Suppressor macrophage treated with lipopolysaccharide for 1 hour (primary cell): ENCODE measurements at regions not wholly inside any gene's neighbourhood (a gene's known extent, or its start where the extent isn't known, plus 50 kb on each side); places are given as distances from the start of the nearest gene placed in this dataset.
"Not testable (repeated sequence)": the region's sequence is repeated elsewhere in the genome, so short reads cannot be mapped to it uniquely, and the experiment has no call there.

ENCODE experiments used
- DNase-seq, 3 donors: peaks; one replicate each; pipeline ENCODE4 v3.0.0-alpha.2; 2020 to 2022

DNA sequence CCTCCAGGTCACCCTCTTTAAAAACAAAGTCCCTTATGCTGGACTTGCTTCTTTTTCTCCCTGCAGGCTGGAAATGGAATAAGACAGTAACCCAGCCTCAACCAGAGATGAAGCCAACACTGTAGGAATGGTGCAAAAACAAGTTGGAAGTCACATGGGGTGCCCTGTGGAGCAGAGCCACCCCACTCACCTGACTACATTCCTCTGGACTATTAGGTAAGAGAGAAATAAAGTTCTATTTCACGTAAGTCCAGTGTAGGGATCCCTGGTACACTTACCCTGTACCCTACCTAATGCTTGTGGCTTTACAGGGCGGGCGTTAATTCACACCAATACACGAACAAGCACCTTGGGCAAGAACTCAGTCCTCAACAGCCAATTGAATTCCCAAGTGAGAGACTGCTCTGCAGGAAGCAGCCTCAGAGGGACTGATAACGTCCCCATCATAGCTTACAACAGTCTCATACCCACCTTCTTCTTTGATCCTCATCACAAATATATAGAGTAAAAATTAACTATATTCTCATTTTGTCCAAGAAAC is 112.5 kb upstream of the FGGY start:
- no peak for DNase-seq

DNA sequence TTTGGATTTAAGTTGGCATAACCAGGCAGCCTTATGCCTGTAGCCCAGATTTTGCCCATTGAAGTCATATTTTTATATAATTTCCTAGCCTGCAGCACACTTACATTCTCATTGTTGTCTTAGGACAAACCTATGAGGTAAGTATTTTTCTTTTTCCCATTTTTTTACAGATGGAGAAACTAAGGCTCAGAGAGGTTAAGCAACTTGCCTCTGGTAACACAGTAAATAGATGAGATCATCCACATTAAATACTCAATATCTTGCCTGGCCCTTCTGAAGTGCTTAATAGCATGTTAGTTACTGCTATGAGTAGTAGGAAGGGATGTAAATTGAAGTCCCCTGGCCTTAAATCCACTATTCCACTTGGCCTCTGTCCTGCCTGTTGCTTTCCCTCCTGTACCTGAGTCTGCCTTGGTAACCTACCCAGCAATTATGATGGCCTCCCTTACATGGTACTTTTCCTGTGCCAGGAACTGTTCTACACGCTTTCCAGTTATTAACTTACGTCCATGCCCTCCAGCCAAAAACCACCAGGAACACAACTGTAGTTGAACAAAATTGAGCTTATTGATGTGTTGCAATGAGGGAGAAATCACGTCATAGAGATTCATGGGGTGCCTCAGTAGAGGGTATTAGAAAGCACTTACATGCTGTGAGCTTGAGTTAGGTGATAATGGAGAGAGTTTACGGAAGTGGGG is 111.6 kb upstream of the FGGY start:
- DNase-seq, result no peak

GRCh38 chr1:59186656-59187055 is 110.2 kb upstream of the FGGY start:
- DNase-seq, result peak in 1 of 3 donors; percentile 34

GRCh38 chr1:59188413-59189213 is 108.3 kb upstream of the FGGY start:
- no peak for DNase-seq

DNA sequence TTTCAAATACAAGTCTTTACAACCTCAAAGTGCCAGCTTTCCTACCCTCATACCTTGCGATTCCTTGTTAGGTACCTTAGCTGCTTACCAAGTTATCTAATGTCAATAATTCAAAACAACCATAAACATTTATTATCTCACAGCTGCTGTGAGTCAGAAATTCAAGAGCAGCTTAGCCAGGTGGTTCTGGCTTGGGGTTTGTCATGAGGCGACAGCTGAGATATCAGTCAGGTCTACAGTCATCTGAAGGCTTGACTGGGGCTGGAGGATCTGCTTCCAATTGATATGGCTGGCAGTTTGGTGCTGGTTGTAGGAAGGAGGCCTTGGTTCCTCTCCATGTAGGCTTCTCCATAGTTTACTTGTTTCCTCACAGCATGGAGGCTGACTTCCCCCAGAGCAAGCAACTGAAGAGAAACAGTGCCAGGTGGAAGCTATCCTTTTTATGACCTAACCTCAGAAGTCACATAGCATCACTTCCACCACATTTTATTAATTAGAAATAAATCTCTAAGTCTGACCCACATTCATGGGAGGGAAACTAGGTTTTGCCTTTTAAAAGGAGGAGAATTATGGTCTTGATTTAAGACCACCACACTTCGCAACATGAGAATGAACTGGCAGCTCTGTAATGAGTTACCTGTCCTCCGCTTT is 103.3 kb upstream of the FGGY start:
- no peak for DNase-seq

DNA sequence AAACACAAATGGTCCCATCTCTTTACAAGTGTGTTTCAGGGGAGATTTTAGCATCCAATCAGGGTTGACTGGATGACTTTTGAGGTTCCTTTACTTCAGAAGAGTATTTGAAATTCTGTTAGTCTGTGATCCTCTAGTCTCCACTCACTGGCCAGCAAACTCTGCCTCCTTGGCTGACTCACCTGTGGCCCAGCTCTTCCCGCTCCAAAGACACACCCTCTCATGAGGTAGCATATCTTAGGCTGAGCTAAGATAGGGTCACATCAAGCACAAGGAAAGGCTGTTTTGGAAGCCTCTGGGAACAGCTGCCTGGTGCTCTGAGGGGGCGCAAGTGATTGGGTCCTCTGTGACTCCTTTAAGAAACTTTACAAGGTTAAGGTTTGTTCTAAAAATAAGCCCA is 102.3 kb upstream of the FGGY start:
- no peak for DNase-seq

- DNase-seq, result no peak
Measured at GRCh38 chr1:59195151-59195550, 101.7 kb upstream of the FGGY start.

GRCh38 chr1:59198564-59198963 is 98.3 kb upstream of the FGGY start:
- DNase-seq, result no peak

DNA sequence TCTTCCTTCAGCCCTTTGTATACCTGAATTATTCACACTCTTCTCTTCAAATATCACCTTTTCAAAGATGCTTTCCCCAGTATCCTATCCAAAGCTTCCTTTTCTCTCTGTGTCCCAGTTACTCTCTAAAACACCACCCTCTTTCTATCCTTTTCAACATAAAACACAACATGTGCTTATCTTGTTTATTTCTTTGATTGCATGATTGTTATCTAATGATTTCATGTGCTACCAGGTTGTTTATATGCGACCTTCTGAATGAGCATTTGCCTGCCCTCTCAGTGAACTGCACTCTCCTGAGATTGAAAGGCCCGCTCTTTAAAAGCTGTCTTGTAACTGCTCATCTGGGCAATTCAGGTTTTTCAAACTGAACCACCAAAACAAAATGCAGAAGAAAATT is 97.7 kb upstream of the FGGY start:
- no peak for DNase-seq

DNA sequence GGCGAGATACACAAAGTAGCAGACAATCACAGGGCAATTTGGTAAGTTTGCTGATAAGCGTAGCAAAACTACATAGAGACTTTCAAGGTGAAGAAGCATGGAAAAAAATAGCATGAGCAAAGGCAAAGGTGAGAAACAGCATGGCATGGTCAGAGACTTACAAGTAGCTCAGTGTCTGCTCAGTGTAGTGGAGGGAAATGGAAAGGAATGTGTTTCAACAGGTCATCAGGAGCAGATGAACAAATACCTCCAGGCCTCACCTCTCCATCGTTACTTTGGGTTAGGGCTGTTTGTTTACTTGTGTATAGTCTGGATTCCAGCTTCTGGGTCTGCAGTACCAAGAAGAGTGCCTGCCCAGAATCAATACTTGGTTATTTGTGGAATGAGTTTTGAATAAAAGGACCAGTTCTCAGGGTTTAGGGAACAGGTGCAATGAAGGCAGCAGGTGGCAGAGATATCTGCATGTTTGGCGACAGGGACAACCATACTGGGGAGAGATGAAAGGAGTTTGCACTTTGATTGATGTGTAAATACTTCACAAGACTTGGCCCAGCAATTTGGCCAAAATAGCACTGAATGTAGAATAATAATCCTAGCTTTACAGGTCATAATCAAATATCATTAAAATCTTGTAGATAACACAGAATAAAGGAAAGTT is 97.0 kb upstream of the FGGY start:
- no peak for DNase-seq

DNA sequence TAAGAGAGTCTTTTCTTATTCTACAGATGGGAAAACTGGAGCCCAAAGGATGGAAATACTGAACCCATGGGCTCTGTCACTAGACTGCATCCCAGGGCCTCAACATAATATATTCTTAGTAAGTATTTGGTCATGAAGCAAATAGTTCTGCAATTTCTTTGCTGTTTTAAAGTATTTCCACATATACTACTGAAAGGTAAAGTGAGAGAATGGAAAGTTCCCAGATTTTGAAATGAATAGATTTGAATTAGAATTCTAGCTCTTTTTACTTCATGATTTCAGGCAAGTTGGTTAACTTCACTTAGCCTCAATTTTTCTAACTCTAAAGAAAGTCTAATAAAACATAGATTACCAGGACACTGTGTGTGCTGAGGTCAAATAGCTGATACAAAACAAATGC is 95.6 kb upstream of the FGGY start:
- peak; percentile 27 to 66 (median 60) for DNase-seq

GRCh38 chr1:59202455-59202854 is 94.4 kb upstream of the FGGY start:
- no peak for DNase-seq

GRCh38 chr1:59204001-59204400 is 92.9 kb upstream of the FGGY start:
- peak; percentile 30 to 51 (median 47) for DNase-seq

DNA sequence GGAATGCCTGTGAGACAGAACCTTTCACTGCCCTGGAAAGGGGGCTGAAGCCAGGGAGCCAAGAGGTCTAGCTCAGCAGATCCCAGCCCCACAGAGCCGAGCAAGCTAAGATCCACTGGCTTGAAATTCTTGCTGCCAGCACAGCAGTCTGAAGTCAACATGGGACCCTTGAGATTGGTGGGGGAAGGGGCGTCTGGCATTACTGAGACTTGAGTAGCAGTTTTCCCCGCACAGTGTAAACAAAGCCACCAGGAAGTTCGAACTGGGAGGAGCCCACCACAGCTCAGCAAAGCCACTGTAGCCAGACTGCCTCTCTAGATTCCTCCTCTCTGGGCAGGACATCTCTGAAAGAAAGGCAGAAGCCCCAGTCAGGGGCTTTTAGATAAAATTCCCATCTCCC is 90.3 kb upstream of the FGGY start:
- DNase-seq, result not testable (repeated sequence)

- not testable (repeated sequence) for DNase-seq
Measured at GRCh38 chr1:59210430-59210829, 86.5 kb upstream of the FGGY start.

DNA sequence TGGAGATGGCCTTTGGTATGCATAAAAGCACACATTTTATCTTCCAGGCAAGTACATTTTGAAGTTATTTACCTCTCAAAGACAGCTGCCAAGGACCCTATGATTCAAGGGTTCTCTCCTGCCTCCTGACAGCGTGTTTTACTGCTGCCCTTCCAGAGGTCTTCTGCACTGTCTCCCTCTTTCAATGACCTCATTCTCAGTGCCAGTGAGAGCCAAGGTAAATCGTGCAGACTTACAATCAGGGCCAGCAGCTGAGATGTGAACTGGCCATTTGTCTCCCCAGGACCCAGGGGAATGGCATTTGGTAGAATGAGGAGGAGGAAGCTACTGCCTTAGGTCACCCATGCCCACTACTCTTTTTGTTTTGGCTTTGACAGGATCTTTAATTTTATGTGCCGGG is 84.2 kb upstream of the FGGY start:
- no peak for DNase-seq

- no peak for DNase-seq
Measured at GRCh38 chr1:59214248-59215208, 82.4 kb upstream of the FGGY start.

DNA sequence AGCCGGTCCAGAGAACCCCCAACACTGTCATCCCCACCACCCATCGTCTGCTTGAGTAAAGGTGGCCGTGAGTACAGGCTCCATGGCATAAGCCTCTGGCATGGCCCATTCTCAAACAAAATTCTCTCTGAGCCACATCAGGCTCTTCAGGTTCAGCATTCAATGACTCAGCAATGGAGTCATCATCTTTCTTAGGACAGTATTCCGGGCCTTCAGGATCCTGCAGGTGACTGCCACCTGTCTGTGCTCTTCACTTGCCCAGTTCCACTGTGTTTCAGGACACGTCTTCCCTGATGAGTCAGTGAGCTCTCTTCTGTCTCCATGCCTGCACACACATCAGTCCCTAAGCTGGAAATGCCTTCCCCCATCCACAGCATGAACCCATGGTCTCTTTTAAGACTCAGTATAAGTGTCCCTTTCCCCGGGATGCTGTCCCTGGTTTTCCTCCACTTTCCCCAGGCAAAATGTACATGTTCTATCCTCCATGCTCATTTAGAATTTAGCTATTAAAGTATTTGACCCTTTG is 81.1 kb upstream of the FGGY start:
- DNase-seq, result no peak

DNA sequence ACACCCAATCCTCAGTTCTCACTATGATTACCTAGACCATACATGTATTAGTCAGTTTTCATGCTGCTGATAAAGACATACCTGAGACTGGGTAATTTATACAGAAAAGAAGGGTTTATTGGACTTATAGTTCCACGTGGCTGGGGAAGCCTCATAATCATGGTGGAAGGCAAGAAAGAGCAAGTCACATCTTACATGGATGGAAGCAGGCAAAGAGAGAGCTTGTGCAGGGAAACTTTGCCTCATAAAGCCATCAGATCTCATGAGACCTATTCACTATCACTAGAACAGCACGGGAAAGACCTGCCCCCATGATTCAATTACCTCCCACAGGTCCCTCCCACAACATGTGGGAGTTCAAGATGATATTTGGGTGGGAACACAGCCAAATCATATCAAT is 79.5 kb upstream of the FGGY start:
- not testable (repeated sequence) for DNase-seq

- DNase-seq, result no peak
Measured at GRCh38 chr1:59218521-59219236, 78.2 kb upstream of the FGGY start.

GRCh38 chr1:59219916-59220315 is 77.0 kb upstream of the FGGY start:
- DNase-seq, result no peak
